ENCODE measurements at regions not wholly inside any gene's neighbourhood (a gene's known extent, or its start where the extent isn't known, plus 50 kb on each side); places are given as distances from the start of the nearest gene placed in this dataset.

- TF ChIP-seq, protein P1, sequence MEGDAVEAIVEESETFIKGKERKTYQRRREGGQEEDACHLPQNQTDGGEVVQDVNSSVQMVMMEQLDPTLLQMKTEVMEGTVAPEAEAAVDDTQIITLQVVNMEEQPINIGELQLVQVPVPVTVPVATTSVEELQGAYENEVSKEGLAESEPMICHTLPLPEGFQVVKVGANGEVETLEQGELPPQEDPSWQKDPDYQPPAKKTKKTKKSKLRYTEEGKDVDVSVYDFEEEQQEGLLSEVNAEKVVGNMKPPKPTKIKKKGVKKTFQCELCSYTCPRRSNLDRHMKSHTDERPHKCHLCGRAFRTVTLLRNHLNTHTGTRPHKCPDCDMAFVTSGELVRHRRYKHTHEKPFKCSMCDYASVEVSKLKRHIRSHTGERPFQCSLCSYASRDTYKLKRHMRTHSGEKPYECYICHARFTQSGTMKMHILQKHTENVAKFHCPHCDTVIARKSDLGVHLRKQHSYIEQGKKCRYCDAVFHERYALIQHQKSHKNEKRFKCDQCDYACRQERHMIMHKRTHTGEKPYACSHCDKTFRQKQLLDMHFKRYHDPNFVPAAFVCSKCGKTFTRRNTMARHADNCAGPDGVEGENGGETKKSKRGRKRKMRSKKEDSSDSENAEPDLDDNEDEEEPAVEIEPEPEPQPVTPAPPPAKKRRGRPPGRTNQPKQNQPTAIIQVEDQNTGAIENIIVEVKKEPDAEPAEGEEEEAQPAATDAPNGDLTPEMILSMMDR (optimal IDR thresholded peaks at IDR 0.05 in 1 of 3, IDR thresholded peaks at IDR 0.05 in 1 of 3, conservative IDR thresholded peaks at IDR 0.05 in 1 of 3; ENCODE audit: extremely low read depth in 1 of 3, insufficient read depth in 2 of 3, low read length in 3 of 3): no peak
- TF ChIP-seq EZH2 (IDR thresholded peaks at IDR 0.05; ENCODE audit: low read length): no peak
Observed at GRCh38 chr12:46473634-46474329, 101.2 kb upstream of the SLC38A2 start.

Data from keratinocyte (primary cell).